ENCODE measurements at regions not wholly inside any gene's neighbourhood (a gene's known extent, or its start where the extent isn't known, plus 50 kb on each side); places are given as distances from the start of the nearest gene placed in this dataset.

DNA sequence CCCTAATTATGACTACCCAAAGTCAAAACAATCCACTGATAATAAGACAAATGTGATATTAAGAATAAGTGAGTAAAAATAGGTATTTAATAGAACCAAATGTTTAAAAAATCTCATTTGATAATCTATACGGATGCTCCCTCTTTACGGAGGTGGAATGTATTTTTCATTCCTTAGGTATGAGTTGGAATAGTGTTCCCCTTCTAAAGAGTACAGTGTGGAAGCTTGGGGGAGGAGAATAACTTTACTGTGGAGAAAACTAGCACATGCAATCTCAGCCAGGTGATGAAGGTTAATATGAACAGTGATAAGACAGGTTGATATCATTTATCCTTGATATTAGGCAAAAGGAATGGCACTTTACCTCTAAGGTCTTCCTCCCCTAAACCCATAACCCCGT lies 74.6 kb downstream of the GPR88 start:
- no peaks in the 10 kb centered on the region for H3K27me3 ChIP-seq (replicated peaks in 1 of 4; ENCODE audit: control insufficient read depth in 3 of 4, extremely low read depth in 1 of 4, insufficient read depth in 3 of 4, low read length in 3 of 4)
- no peak overlapping the region for H2BK12ac ChIP-seq (ENCODE audit: low read depth, low read length)
- WGBS, 2 experiments (ENCODE audit: extremely low coverage in 1 of 2, insufficient coverage in 1 of 2, insufficient read length in 1 of 2, insufficient replicate concordance in 2 of 2, low coverage in 1 of 2, low lambda C conversion rate in 2 of 2, missing lambda C conversion rate in 1 of 2), result 95% methylated on average over 3 of the region's 3 CpGs; no CpG with 5 or more reads in 1 of the 2 experiments
- no peak overlapping the region for H4K91ac ChIP-seq (replicated peaks; ENCODE audit: insufficient read length, low read length)
- H3K23ac ChIP-seq (ENCODE audit: insufficient read length), result no peak overlapping the region
- H2AK5ac ChIP-seq (ENCODE audit: low read depth, low read length), result no peak overlapping the region
- TF ChIP-seq SAP30 (IDR thresholded peaks at IDR 0.05; ENCODE audit: insufficient read depth, insufficient replicate concordance, low read length) (no peak), BACH1 (IDR thresholded peaks at IDR 0.05; ENCODE audit: low read length) (no peak), SP4 (IDR thresholded peaks at IDR 0.05; ENCODE audit: low read length) (no peak), KDM1A (IDR thresholded peaks at IDR 0.05; ENCODE audit: borderline replicate concordance, low read length) (no peak), RBBP5 (IDR thresholded peaks at IDR 0.05; ENCODE audit: borderline replicate concordance, low read depth, low read length) (no peak)
- H3K9ac ChIP-seq (replicated peaks in 1 of 4; ENCODE audit: extremely low read depth in 1 of 4, low read depth in 3 of 4, low read length in 3 of 4), result no peak overlapping the region
- no peak overlapping the region for H3K18ac ChIP-seq (ENCODE audit: extremely low read depth, low read length)
- no peaks in the 10 kb centered on the region for H3K4me1 ChIP-seq (replicated peaks in 1 of 4; ENCODE audit: control insufficient read depth in 3 of 4, insufficient read depth in 4 of 4, low read length in 3 of 4)
- DNase-seq (ENCODE audit: low read depth in 1 of 2, low spot score in 2 of 2) (no peak), FAIRE-seq (no peak)
- no peak overlapping the region for H3K56ac ChIP-seq (replicated peaks; ENCODE audit: insufficient read length, low read depth, low read length)
- H4K8ac ChIP-seq (ENCODE audit: extremely low read depth, insufficient read depth, low read length), result no peak overlapping the region
- H3K27ac ChIP-seq (ENCODE audit: low read depth, low read length), result no peak overlapping the region
- H4K5ac ChIP-seq (ENCODE audit: insufficient read length, low read depth, low read length), result no peak overlapping the region
- ChIA-PET CTCF (ENCODE audit: partially characterized antibody) (interaction anchor here (1.6 kb wide), 1 partner anchor 17 kb away, joined by 3 read pairs; no protein-coding TSS in a partner anchor), POLR2A (ENCODE audit: partially characterized antibody) (no interaction called here)
- no peak overlapping the region for H2BK120ac ChIP-seq (replicated peaks; ENCODE audit: low read depth, low read length)
- no peaks in the 10 kb centered on the region for H4K20me1 ChIP-seq (replicated peaks in 1 of 2; ENCODE audit: control insufficient read depth in 1 of 2, insufficient read depth in 2 of 2, low read length in 2 of 2)
- no peaks in the 10 kb centered on the region for H3K36me3 ChIP-seq (ENCODE audit: control insufficient read depth in 2 of 4, insufficient read depth in 4 of 4, low read length in 3 of 4)
- no peak overlapping the region for H3K4me2 ChIP-seq (ENCODE audit: insufficient read depth in 1 of 2, low read depth in 2 of 2, low read length in 2 of 2)
- 0 out of 2 replicates have a peak, but pooled peaks cover 2% of the 10 kb centered on the region for H3K23me2 ChIP-seq (ENCODE audit: low read depth, low read length)
- H3K9me3 ChIP-seq (ENCODE audit: insufficient read depth in 2 of 2, low read depth in 1 of 2, low read length in 1 of 2), result no peaks in the 10 kb centered on the region
- H3K79me1 ChIP-seq (ENCODE audit: low read depth, low read length), result no peaks in the 10 kb centered on the region
- no peak overlapping the region for H3K14ac ChIP-seq (ENCODE audit: insufficient read length)
- H2BK15ac ChIP-seq (ENCODE audit: low read length), result no peak overlapping the region
- H3K4ac ChIP-seq (replicated peaks; ENCODE audit: insufficient read length, low read depth, low read length), result no peak overlapping the region
- H3K4me3 ChIP-seq (ENCODE audit: extremely low read depth in 1 of 4, insufficient read depth in 2 of 4, low read depth in 3 of 4, low read length in 4 of 4), result no peak overlapping the region
- no peak overlapping the region for H2BK20ac ChIP-seq (ENCODE audit: low read length)
- no peaks in the 10 kb centered on the region for H3K79me2 ChIP-seq (ENCODE audit: control insufficient read depth in 1 of 2, insufficient read depth in 2 of 2, low read length in 2 of 2)
- no peak overlapping the region for H2BK5ac ChIP-seq (ENCODE audit: low read depth, low read length)
- no peak overlapping the region for H2AFZ ChIP-seq (ENCODE audit: low read length)

Measured in H1 (cell line).